MCF 10A (cell line): ENCODE measurements at regions not wholly inside any gene's neighbourhood (a gene's known extent, or its start where the extent isn't known, plus 50 kb on each side); places are given as distances from the start of the nearest gene placed in this dataset.

Experiments
- BruUV-seq: library from RNA; stranded (reverse); fragments of 400-500 nt; replicated peaks from 2 replicates; lab custom pipeline; 2021; lab: Mats Ljungman, UMichigan
- CTCF ChIA-PET: fragments of 300-600 bp; sonication (Branson Sonifier 250); formaldehyde crosslinking; extraction: SDS; loops from one replicate; lab custom pipeline; 2021; ENCODE audit warnings: antibody characterized with exemption, inconsistent platforms; lab: Yijun Ruan, JAX
- POLR2A ChIA-PET: fragments of 300-600, 350-650 bp; sonication (Branson Sonifier 250); formaldehyde crosslinking; extraction: SDS; loops from one replicate; lab custom pipeline; 2020; ENCODE audit warnings: antibody characterized with exemption, inconsistent platforms; lab: Yijun Ruan, JAX
- DNase-seq: peaks from one replicate; pipeline ENCODE4 v3.0.0-alpha.2; 2018; ENCODE audit not compliant: unreplicated experiment
- H3K27ac Mint-ChIP-seq: one replicate; pipeline ENCODE4 v1.8.0; 2022; ENCODE audit warnings: mild to moderate bottlenecking, low read depth, mixed read lengths; ENCODE audit not compliant: unreplicated experiment
- H3K27me3 Mint-ChIP-seq: one replicate; pipeline ENCODE4 v1.8.0; 2022; ENCODE audit warnings: mixed read lengths; ENCODE audit not compliant: insufficient read depth, unreplicated experiment
- H3K36me3 Mint-ChIP-seq: one replicate; pipeline ENCODE4 v1.8.0; 2022; ENCODE audit warnings: mild to moderate bottlenecking, moderate library complexity, mixed read lengths; ENCODE audit not compliant: insufficient read depth, unreplicated experiment
- H3K4me1 Mint-ChIP-seq: one replicate; pipeline ENCODE4 v1.8.0; 2022; ENCODE audit warnings: mixed read lengths; ENCODE audit not compliant: insufficient read depth, unreplicated experiment
- H3K4me3 Mint-ChIP-seq: one replicate; pipeline ENCODE4 v1.8.0; 2022; ENCODE audit warnings: mild to moderate bottlenecking, moderate library complexity, mixed read lengths; ENCODE audit not compliant: unreplicated experiment
- H3K9me3 Mint-ChIP-seq: one replicate; pipeline ENCODE4 v1.8.0; 2022; ENCODE audit warnings: mixed read lengths; ENCODE audit not compliant: unreplicated experiment
- intact Hi-C: fragments of 100-400 bp; cut with micrococcal nuclease; formaldehyde crosslinking; loops from 2 replicates; pipeline ENCODE4 v1.14.1; 2022
- TF ChIP-seq, protein P1 (sequence below): fragments of 200-600 bp; IDR thresholded peaks from one replicate; pipeline ENCODE4 v1.8.0; 2022; ENCODE audit warnings: antibody characterized with exemption, mild to moderate bottlenecking; ENCODE audit not compliant: unreplicated experiment

DNA sequence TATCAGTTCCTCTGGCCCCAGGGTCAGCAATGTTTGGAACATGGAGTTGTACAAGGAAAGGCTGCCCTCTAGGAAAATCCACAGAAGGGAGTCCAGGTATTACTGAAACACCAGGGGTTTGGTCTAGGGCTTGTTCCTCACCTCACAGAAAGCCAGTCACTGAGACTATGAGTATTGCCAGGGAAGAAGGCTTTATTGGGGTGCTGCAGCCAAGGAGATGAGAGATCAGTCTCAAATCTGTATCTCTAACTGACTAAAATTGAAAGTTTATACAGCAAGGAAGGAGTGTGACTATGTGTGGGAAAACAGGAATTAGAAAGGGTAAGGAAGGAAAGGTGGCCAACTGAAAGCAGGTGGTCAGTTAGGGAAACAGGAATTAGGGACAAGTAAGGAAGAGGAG is 172.3 kb downstream of the LYPLAL1 start:
- TF ChIP-seq, protein P1, sequence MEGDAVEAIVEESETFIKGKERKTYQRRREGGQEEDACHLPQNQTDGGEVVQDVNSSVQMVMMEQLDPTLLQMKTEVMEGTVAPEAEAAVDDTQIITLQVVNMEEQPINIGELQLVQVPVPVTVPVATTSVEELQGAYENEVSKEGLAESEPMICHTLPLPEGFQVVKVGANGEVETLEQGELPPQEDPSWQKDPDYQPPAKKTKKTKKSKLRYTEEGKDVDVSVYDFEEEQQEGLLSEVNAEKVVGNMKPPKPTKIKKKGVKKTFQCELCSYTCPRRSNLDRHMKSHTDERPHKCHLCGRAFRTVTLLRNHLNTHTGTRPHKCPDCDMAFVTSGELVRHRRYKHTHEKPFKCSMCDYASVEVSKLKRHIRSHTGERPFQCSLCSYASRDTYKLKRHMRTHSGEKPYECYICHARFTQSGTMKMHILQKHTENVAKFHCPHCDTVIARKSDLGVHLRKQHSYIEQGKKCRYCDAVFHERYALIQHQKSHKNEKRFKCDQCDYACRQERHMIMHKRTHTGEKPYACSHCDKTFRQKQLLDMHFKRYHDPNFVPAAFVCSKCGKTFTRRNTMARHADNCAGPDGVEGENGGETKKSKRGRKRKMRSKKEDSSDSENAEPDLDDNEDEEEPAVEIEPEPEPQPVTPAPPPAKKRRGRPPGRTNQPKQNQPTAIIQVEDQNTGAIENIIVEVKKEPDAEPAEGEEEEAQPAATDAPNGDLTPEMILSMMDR = no peak
- peaks cover 100% of the 10 kb centered on the region for H3K27me3 Mint-ChIP-seq
- no peak for DNase-seq
- H3K27ac Mint-ChIP-seq = no peak overlapping the region
- no TSS peak for BruUV-seq
- H3K4me1 Mint-ChIP-seq = no peaks in the 10 kb centered on the region
- ChIA-PET CTCF (no interaction called here), POLR2A (no interaction called here)
- peaks cover 40% of the 10 kb centered on the region for H3K9me3 Mint-ChIP-seq
- no peak overlapping the region for H3K4me3 Mint-ChIP-seq
- H3K36me3 Mint-ChIP-seq = no peaks in the 10 kb centered on the region
- intact Hi-C loops = no loop called here

DNA sequence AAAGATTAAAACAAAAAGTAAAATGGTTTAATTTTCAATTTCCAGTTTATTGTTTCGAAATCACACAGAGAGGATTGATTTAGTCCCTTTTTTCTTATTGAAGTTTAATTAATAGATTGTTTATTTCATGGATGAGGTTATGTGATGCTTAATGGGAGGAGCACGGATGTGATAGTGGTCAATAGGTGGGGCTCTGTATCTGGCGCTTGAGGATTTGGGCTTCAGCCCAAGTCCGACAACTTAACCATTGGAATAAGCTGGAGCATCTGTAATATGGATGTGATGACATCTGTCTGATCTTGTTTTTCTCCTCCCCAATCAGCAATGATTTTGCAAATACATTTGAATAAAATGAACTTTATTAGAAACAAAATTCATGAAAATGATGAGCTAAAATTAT is 169.2 kb downstream of the LYPLAL1 start:
- BruUV-seq = no TSS peak
- no peak for DNase-seq
- Mint-ChIP-seq H3K4me1 (no peaks in the 10 kb centered on the region), H3K9me3 (peaks cover 40% of the 10 kb centered on the region), H3K27ac (no peak overlapping the region), H3K4me3 (no peak overlapping the region), H3K27me3 (peaks cover 100% of the 10 kb centered on the region), H3K36me3 (no peaks in the 10 kb centered on the region)
- TF ChIP-seq, protein P1 = no peak
- POLR2A ChIA-PET = interaction anchor here (0.7 to 1.5 kb wide), 3 partner anchors 12 to 997 kb away, joined by 3 to 5 read pairs (median 4); partner anchors contain the start of gene TGFB2
- intact Hi-C loops = no loop called here
- CTCF ChIA-PET = interaction anchor here (0.6 kb wide), 1 partner anchor 11 kb away, joined by 3 read pairs; no protein-coding TSS in a partner anchor

DNA sequence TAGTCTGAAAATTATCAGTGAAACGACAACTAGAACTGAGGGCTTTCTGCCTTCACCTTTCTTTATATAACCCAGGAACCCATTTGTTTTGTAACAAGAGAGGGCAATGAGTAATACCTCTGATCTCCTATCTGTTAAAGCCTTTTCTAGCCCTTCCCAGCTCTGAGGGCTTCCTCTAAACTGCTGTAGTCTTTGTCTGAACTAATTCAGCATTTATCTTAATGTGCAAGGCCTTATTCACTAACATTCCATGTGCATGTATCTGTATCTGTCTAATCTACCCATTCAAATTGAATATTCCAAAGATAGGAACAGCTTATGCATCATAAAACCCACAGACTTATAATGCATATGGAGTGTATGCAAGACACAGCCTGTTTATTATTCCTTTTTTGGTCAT is 167.1 kb downstream of the LYPLAL1 start:
- intact Hi-C loops = no loop called here
- no peak overlapping the region for H3K4me3 Mint-ChIP-seq
- POLR2A ChIA-PET = interaction anchor here (0.6 to 2.5 kb wide), 3 partner anchors 8 to 897 kb away, joined by 3 to 11 read pairs (median 4); no protein-coding TSS in a partner anchor
- TF ChIP-seq, protein P1 = no peak
- no TSS peak for BruUV-seq
- H3K9me3 Mint-ChIP-seq = peaks cover 25% of the 10 kb centered on the region
- DNase-seq = no peak
- CTCF ChIA-PET = interaction anchor here (0.6 to 0.8 kb wide), 3 partner anchors 10 to 32 kb away, joined by 3 to 4 read pairs (median 3); no protein-coding TSS in a partner anchor
- H3K27me3 Mint-ChIP-seq = peaks cover 100% of the 10 kb centered on the region
- no peaks in the 10 kb centered on the region for H3K36me3 Mint-ChIP-seq
- H3K4me1 Mint-ChIP-seq = no peaks in the 10 kb centered on the region
- no peak overlapping the region for H3K27ac Mint-ChIP-seq

DNA sequence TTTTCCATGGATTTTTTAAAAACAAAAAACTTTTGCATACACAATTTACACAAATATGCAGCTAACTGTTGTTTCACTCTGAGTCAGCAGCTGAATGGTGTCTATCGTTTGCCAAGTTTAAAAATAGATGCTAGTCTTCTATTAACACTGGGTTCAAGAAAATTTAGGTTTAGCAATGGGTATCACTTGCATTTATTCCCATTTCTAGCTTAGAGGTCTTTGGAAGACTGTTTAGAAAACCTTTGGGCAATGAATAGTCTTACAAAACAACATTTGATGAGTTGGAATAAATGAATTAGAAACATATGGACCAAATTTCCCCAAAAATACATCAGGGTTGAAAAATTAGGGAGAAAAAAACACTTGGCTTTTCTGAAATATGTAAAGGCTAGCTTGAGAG is 165.8 kb downstream of the LYPLAL1 start:
- ChIA-PET CTCF (interaction anchor here (0.7 to 1.6 kb wide), 6 partner anchors 9 to 458 kb away, joined by 3 to 10 read pairs (median 4); no protein-coding TSS in a partner anchor), POLR2A (interaction anchor here (0.5 to 2.5 kb wide), 3 partner anchors 14 to 406 kb away, joined by 4 to 11 read pairs (median 4); no protein-coding TSS in a partner anchor)
- no peaks in the 10 kb centered on the region for H3K4me1 Mint-ChIP-seq
- no peaks in the 10 kb centered on the region for H3K36me3 Mint-ChIP-seq
- no peak overlapping the region for H3K27ac Mint-ChIP-seq
- intact Hi-C loops = no loop called here
- TF ChIP-seq, protein P1 = no peak
- no peak for DNase-seq
- H3K9me3 Mint-ChIP-seq = peaks cover 11% of the 10 kb centered on the region
- peaks cover 100% of the 10 kb centered on the region for H3K27me3 Mint-ChIP-seq
- H3K4me3 Mint-ChIP-seq = no peak overlapping the region
- BruUV-seq = no TSS peak
